Endometrium (tissue), 2 donors: ENCODE measurements at regions not wholly inside any gene's neighbourhood (a gene's known extent, or its start where the extent isn't known, plus 50 kb on each side); places are given as distances from the start of the nearest gene placed in this dataset.

Experiments
- FAIRE-seq: peaks from 2 replicates; lab custom pipeline; 2012; peaks lifted over from hg19 to GRCh38; lab: Jason Lieb, UNC
- donor health status: control.
- donor health status: control.

GRCh38 chr2:58655152-58655551 is 414.0 kb upstream of the FANCL start:
- FAIRE-seq, result no peak

- no peak for FAIRE-seq
Observed at GRCh38 chr2:58651930-58652329, 410.8 kb upstream of the FANCL start.

GRCh38 chr2:58650781-58651180 is 409.7 kb upstream of the FANCL start:
- no peak for FAIRE-seq

DNA sequence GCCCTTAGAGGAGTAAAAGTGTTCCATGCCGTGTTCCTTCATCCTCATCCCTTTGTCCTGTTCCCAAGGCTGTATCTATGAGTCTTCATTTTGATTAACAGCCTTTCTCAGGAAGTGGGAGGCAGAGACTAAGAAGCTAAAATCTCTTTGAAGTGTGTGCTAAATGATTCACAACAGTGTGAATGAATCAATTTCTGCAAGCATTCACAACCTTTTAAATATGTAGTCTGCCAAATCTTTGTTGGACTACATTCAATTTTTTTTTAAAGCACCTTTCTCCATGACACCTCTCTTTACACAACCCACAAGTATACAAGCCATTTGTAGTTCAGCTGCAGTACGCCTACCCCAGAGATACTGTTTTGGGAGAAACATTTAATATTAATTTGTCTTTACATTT is 408.6 kb upstream of the FANCL start:
- FAIRE-seq, result no peak

DNA sequence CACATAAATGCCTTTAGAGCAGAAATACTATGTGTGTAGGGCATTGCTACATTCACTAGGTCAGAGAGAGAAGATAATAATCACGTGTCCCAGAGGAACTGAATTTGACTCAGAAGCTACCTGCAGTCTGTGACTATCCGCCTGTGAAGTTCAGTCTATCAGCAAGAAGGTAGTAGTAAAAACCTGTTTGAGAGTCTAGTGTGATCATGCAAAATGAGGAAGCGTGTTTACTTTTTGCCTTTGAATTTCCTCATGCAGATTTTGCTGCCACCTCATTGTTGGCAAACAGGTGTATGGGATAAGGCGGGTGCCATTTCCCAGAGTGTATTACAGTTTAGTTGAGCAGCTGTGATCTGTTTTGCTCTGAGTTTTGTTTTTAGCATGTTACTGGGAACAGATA is 403.9 kb upstream of the FANCL start:
- FAIRE-seq, result no peak

DNA sequence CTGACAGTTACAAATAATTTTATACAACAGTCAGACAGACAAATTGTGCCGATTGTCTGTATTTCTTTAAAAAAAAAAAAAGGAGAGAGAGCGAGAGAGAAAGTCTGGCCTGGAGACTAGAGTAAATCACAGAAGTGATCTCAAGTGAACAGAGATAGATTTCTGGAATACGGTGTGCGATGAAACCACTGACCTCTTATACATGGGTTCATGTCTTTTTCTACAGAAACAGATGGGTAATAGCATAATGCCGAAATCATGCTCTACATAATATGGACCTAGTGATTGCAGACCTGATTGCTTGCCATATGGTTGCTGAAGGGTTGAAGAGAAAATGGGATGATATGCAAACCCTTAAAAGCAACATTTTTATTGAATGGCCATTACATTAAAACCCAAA is 403.3 kb upstream of the FANCL start:
- FAIRE-seq, result no peak

- FAIRE-seq, result no peak
Observed at GRCh38 chr2:58641001-58641400, 399.9 kb upstream of the FANCL start.

DNA sequence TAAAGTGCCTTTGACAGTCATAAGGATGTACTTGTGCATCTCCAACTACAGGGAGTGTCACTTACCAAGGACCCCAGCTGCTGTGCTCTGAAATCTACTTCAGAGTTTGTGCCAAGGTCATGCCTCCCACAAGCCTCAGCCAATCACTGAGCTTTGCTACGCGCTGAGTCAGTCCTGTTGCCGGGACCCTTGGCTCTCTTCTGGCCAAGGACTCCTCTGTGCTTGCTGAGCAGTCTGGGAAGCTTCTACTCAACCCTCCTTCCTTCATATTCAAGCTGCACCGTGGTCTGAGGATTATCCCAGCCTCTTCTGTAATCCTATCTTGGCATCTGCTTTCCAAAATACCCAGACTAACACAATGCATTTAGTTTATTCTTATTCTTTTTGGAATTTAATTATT is 398.9 kb upstream of the FANCL start:
- FAIRE-seq, result no peak

DNA sequence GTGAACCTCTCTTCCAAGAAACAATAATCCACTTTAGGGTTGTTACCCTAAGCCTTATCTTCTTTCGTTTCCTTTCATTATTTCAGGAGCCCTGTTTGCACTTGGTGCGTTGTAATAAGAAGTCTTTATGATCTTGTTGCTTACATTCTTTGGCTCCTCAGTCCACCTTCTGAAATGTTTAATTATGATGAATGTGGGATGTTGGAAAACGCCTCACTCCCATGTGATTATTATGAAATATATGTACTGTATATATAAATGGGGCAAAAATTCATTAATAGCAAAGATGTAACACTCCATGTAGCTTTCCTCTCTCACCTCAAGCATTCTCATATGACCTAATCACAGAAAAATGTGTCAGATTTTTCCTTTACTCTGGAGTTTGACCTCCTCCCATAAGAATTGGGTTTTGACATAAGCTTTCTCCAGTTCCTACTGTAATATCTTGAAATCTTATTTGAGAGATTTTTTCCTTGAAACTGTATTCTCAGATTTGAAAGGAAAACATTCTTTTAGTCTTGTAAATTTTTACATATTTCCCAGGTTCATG is 397.2 kb upstream of the FANCL start:
- FAIRE-seq, result no peak

- no peak for FAIRE-seq
Observed at GRCh38 chr2:58636872-58637271, 395.7 kb upstream of the FANCL start.

DNA sequence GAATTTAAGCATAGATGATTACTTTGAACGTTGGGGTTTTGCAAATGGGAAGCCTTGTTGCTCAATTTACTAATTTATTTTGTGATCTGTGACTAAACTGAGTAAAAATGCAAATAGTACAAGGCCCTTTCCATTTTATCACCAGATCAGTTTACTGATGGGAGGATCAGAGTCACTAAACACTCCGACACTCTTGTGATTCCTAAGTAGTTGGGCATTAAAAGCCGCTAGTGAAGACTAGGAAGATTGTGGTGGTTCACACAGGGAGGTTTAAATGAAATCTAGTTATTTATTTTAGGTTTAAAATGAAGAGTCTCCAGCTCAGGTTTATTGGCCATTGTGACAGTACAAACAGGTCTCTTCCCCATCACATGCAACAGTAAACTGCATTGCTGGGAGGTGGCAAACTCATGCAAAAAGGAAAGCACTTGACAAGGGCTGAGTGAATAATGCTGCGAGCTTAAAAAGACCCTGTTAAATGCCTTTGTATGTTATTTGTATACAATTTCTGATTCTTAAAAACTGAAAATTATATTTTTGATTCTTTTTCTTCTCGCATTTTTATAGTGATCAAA is 394.8 kb upstream of the FANCL start:
- FAIRE-seq, result peak; percentile 8

- no peak for FAIRE-seq
Observed at GRCh38 chr2:58634653-58635370, 393.7 kb upstream of the FANCL start.

DNA sequence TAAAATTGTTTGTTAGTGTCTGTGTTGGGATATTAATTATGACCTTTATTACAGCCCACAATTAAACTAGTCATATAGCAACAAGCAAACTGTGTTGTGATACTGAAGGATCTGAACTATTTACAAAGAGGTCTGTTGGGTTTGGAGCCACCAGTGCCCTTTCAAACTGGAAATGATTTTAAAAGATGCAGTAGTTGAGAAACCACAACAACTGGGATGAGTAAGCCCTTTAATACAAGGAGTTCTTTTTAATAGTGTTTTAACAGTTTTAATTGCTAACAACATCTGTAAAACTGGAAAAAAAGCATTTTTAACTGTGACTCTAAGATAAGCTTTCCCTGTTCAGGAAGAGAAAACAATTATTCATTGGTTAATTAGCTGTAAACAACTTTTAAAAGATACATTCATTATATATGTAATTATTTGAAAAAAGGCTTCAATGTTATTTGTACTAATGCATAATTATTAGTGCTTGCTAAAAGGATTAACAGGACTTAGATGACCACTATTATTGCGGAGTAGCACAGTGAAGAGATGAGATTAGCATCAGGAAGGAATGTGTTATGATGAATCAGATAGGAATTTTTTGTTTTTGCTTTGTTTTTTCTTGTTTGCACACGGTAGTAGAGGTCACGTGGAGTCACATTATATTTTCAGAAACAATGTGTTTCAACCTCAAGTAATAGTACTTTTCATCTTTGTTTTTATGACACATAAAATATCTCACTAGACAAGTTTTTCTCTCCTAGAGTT is 392.7 kb upstream of the FANCL start:
- peak; percentile 93 for FAIRE-seq

- peak; percentile 48 for FAIRE-seq
Observed at GRCh38 chr2:58631986-58632385, 390.9 kb upstream of the FANCL start.

- FAIRE-seq, result no peak
Observed at GRCh38 chr2:58629545-58630119, 388.5 kb upstream of the FANCL start.

DNA sequence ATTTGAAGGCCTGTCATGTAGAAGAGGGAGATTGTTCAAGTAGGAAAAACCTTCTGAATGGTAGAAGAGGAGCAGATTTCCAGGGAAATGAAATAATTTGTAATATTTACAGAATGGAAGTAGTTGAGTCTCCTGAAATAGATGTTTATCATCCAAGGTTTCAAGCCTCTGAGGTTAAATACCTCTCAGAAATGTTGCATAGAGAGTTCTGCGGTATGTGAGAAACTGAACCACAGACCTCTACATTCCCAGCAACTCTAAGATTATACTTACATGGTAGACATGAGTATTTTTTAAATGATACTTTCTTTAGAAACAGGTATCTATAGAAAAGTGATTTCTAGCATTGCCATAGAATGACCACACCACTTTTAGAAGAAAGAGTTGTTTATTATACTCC is 379.8 kb upstream of the FANCL start:
- FAIRE-seq, result no peak

GRCh38 chr2:58620093-58620492 is 379.0 kb upstream of the FANCL start:
- FAIRE-seq, result no peak

DNA sequence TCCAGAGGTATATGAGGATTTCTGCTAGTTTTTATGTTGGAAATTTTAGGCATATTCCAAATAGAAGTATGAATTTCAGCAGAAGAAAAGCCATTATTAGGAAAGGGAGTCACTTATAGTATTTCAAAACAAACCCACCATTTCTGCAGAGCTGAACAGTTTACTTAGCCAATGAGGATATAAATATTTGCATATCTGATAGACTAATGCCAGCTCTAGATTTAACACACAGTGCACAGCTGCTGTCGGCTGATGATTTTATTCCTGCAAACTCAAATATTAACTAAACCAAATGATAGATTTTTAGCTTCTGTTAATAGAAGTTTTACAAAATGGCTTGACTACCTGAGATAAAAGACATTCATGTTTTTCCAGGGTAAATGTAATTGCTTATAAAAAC is 375.8 kb upstream of the FANCL start:
- FAIRE-seq, result no peak

GRCh38 chr2:58614219-58614618 is 373.1 kb upstream of the FANCL start:
- no peak for FAIRE-seq

DNA sequence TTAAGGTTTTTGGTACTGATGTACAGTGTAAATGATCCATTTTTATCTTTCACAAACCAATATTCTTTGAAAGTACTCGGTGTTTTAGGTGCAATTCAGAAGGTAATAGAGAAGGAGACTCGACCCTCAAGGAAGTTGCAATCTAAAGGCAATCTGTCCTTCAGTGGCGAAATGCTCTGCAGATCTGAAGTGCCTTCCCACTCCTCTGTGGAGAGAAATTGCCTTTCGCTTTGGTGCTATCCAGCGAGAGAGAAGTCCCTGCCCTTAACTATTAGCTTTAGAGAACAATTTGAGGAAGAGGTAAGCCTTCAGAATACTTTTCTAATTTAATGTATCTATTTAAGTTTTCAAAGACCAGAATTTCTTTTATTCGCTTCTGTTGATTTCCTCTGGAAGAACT is 371.8 kb upstream of the FANCL start:
- no peak for FAIRE-seq

DNA sequence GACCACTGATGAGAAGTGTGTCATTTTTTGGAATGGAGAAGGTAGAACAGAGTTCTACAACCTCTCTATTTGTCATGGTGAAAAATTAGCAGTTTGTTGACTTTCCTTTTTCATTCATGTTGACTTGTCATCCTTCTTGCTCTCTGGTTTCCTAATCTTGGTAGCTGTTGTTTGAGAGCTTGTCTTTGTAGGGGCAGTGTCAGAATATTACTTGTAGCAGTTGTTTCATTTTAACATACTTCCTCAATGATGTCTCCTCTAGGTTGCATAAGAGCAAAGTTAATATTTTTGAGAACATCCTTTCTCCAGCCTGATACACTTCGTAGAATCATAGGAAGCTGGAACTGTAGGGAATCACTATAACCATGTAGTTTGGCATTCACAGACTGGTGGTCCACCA is 368.2 kb upstream of the FANCL start:
- no peak for FAIRE-seq

GRCh38 chr2:58608146-58608545 is 367.0 kb upstream of the FANCL start:
- no peak for FAIRE-seq

DNA sequence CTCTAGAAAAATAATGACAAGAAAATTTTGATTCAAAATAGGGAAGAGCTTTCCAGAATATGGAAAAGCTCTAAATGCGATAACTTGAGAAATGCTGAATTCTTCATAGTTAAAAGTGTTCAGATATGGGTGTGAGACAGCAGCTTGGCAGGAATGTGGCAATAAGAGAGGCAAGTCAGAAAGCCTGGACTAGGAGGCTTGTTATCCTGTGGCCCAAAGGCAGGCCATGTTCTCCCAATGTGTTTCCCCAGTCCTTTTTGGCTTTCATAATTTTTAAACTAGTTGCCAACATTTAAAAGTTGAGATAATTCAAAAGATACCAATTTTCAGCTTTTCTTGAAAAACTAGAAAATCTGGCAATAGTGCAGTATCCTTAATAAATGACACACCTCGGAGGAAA is 366.3 kb upstream of the FANCL start:
- FAIRE-seq, result no peak
